CD4-positive, alpha-beta T cell (primary cell): ENCODE measurements at regions not wholly inside any gene's neighbourhood (a gene's known extent, or its start where the extent isn't known, plus 50 kb on each side); places are given as distances from the start of the nearest gene placed in this dataset.

Source experiments
- ATAC-seq: fragments of 200-7000 bp; cut with Tn5 transposase; one replicate; pipeline ENCODE4 v1.10.0; 2022; ENCODE audit warnings: mild to moderate bottlenecking; ENCODE audit not compliant: poor library complexity
- CTCF ChIA-PET: fragments of 350-600 bp; sonication (Branson Sonifier 250); formaldehyde crosslinking; loops from one replicate; lab custom pipeline; 2021; ENCODE audit warnings: antibody characterized with exemption, inconsistent platforms; lab: Charles Lee
- POLR2A ChIA-PET: fragments of 350-600 bp; sonication (Branson Sonifier 250); formaldehyde crosslinking; loops from one replicate; lab custom pipeline; 2021; ENCODE audit warnings: antibody characterized with exemption, inconsistent platforms; lab: Charles Lee
- DNase-seq, 14 experiments: peaks; one replicate each; pipeline ENCODE4 v3.0.0-alpha.2; 2013 to 2020; ENCODE audit warnings: mixed read lengths in 2 of 14
- H3K27ac ChIP-seq, 2 donors: one replicate each; pipeline versions ENCODE4 v1.5.1 to v1.7.0; 2013; ENCODE audit warnings: low read length in 2 of 2, low read depth in 1 of 2, mild to moderate bottlenecking in 1 of 2
- H3K27me3 ChIP-seq, 2 experiments: 1 replicate in 1 of 2; 2 replicates in 1 of 2; pipeline versions ENCODE4 v1.6.1 to v1.7.0; 2013; ENCODE audit warnings: low read length in 2 of 2, control low read depth in 1 of 2, mild to moderate bottlenecking in 1 of 2, moderate library complexity in 1 of 2; ENCODE audit not compliant: insufficient read depth in 2 of 2, control insufficient read depth in 1 of 2
- H3K36me3 ChIP-seq: one replicate; pipeline ENCODE4 v1.6.1; 2013; ENCODE audit warnings: low read length, control low read depth; ENCODE audit not compliant: insufficient read depth
- H3K4me1 ChIP-seq: one replicate; pipeline ENCODE4 v1.6.1; 2013; ENCODE audit warnings: low read length, control low read depth; ENCODE audit not compliant: insufficient read depth
- H3K4me3 ChIP-seq: one replicate; pipeline ENCODE4 v1.5.1; 2013; ENCODE audit warnings: mild to moderate bottlenecking, low read length, moderate library complexity
- H3K9me3 ChIP-seq, 2 experiments: 1 replicate in 1 of 2; 2 replicates in 1 of 2; pipeline versions ENCODE4 v1.6.1 to v1.7.0; 2013; ENCODE audit warnings: low read length in 2 of 2, mild to moderate bottlenecking in 2 of 2, control low read depth in 1 of 2, moderate library complexity in 1 of 2; ENCODE audit not compliant: control insufficient read depth in 1 of 2, insufficient read depth in 1 of 2
- H3K27ac Mint-ChIP-seq: one replicate; pipeline ENCODE4 v1.8.0; 2020; ENCODE audit warnings: mixed read lengths
- H3K27me3 Mint-ChIP-seq: one replicate; pipeline ENCODE4 v1.8.0; 2021; ENCODE audit warnings: mixed read lengths
- H3K36me3 Mint-ChIP-seq: one replicate; pipeline ENCODE4 v1.8.0; 2021; ENCODE audit warnings: low read depth, mixed read lengths
- H3K4me1 Mint-ChIP-seq: one replicate; pipeline ENCODE4 v1.8.0; 2021; ENCODE audit warnings: low read depth, mixed read lengths
- H3K4me3 Mint-ChIP-seq: one replicate; pipeline ENCODE4 v1.8.0; 2020; ENCODE audit warnings: mild to moderate bottlenecking, mixed read lengths
- H3K9me3 Mint-ChIP-seq: one replicate; pipeline ENCODE4 v1.8.0; 2020; ENCODE audit warnings: mixed read lengths
- intact Hi-C, 2 experiments: fragments of 100-400 bp; cut with DNase I in 1 of 2; cut with micrococcal nuclease in 1 of 2; formaldehyde crosslinking; loops; one replicate each; pipeline versions ENCODE4 v1.15.1 to v1.9.0; 2023 to 2025; cut with DNase I, micrococcal nuclease
- TF ChIP-seq, protein P1 (sequence below): fragments of 200-600 bp; IDR thresholded peaks from one replicate; pipeline ENCODE4 v1.8.0; 2022; ENCODE audit warnings: antibody characterized with exemption, mild to moderate bottlenecking

DNA sequence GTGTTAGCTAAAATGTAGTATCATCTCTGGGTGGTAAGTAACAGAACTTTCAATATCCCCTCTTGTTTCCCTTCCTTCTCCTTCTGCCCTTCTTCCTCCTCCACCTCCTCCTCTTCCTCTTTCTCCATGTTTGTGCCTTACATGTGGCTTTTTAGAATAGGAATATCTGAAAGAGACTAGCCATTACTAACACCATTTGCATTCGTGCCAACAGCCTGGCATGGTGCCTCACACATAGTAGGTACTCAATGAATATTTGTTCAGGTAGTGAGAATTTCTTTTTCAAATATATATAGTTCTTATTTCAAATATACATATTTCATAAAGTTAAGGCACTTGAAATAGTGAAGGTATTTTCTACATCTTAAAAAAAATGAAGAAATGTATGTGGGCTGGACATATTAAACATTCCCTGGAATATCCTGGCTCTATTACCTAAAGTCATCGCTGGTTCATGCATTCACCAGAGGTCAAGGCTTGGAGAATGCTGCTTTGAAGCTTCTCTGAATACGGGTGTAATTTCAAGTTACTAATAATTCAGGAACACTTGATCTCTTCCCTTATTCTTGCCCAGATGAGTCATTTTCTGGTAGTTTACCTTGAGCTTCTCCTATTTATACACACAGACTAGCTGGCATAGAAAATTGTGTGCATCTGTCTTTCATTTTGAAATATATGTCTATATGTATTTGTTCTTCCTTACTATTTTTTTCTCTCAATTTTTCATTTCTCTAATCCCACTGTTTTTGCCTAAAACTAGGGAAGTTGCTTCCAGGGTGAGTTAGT, 319.4 kb downstream of the TGFB2 start:
- Histone ChIP-seq H3K27ac (no peak overlapping the region), H3K4me3 (no peak overlapping the region), H3K9me3 (no peaks in the 10 kb centered on the region), H3K27me3 (no peaks in the 10 kb centered on the region), H3K36me3 (no peaks in the 10 kb centered on the region), H3K4me1 (no peaks in the 10 kb centered on the region)
- no peaks in the 10 kb centered on the region for H3K4me1 Mint-ChIP-seq
- ChIA-PET POLR2A (no interaction called here), CTCF (no interaction called here)
- intact Hi-C loops = no loop called here
- no peaks in the 10 kb centered on the region for H3K27me3 Mint-ChIP-seq
- no peak for DNase-seq
- H3K27ac Mint-ChIP-seq = no peak overlapping the region
- no peak overlapping the region for H3K4me3 Mint-ChIP-seq
- ATAC-seq = no peak
- peaks cover 5% of the 10 kb centered on the region for H3K9me3 Mint-ChIP-seq
- TF ChIP-seq, protein P1, sequence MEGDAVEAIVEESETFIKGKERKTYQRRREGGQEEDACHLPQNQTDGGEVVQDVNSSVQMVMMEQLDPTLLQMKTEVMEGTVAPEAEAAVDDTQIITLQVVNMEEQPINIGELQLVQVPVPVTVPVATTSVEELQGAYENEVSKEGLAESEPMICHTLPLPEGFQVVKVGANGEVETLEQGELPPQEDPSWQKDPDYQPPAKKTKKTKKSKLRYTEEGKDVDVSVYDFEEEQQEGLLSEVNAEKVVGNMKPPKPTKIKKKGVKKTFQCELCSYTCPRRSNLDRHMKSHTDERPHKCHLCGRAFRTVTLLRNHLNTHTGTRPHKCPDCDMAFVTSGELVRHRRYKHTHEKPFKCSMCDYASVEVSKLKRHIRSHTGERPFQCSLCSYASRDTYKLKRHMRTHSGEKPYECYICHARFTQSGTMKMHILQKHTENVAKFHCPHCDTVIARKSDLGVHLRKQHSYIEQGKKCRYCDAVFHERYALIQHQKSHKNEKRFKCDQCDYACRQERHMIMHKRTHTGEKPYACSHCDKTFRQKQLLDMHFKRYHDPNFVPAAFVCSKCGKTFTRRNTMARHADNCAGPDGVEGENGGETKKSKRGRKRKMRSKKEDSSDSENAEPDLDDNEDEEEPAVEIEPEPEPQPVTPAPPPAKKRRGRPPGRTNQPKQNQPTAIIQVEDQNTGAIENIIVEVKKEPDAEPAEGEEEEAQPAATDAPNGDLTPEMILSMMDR = no peak
- H3K36me3 Mint-ChIP-seq = no peaks in the 10 kb centered on the region

DNA sequence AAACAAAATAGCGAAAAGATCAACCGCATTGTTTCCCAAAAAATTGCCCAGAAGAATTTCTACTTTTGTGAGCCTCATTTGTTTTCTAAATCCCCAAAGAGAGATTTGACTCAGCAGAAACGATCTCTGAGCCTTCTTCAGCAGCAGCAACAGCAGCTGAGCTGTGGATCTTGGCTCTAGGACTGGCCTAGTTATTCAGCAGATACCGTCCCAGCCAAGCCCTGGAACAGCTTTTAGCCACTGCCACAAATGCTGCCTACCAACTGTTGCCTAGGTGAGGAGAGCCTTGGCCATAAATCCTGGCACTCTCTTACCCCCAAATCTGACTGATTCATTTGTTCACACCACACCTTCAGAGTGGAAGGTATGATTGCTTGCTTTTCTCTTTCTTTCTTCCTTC, 320.1 kb downstream of the TGFB2 start:
- ATAC-seq (no peak), DNase-seq (no peak)
- POLR2A ChIA-PET = no interaction called here

DNA sequence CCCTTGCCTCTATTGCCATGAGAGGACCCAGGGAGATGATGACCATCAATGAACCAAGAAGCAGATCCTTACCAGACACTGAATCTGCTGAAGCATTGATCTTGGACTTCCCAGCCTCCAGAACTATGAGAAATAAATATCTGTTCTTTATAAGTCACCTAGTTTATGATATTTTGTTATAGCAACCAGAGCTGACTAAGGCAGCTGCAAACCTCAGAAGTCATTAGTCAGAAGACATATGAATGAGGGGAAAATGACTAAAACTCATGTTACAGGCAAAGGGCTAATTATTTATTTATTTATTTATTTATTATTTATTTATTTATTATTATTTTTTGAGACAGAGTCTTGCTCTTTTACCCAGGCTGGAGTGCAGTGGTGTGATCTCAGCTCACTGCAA, 321.1 kb downstream of the TGFB2 start:
- H3K27ac Mint-ChIP-seq = no peak overlapping the region

More for the DNA sequence above, 320.1 kb downstream of the TGFB2 start:
- Histone ChIP-seq H3K27me3 (no peaks in the 10 kb centered on the region), H3K9me3 (peaks cover 0 to 5% of the 10 kb centered on the region in 2 experiments), H3K27ac (no peak overlapping the region), H3K4me3 (no peak overlapping the region), H3K36me3 (no peaks in the 10 kb centered on the region), H3K4me1 (no peaks in the 10 kb centered on the region)
- TF ChIP-seq, protein P1 = no peak
- CTCF ChIA-PET = no interaction called here
- intact Hi-C loops = no loop called here
- no peaks in the 10 kb centered on the region for H3K36me3 Mint-ChIP-seq
- H3K4me3 Mint-ChIP-seq = no peak overlapping the region
- H3K27ac Mint-ChIP-seq = no peak overlapping the region
- H3K9me3 Mint-ChIP-seq = peaks cover 6% of the 10 kb centered on the region
- H3K27me3 Mint-ChIP-seq = no peaks in the 10 kb centered on the region
- H3K4me1 Mint-ChIP-seq = no peaks in the 10 kb centered on the region

More for the DNA sequence above, 321.1 kb downstream of the TGFB2 start:
- POLR2A ChIA-PET = no interaction called here
- TF ChIP-seq, protein P1 = no peak
- Mint-ChIP-seq H3K4me3 (no peak overlapping the region), H3K9me3 (peaks cover 9% of the 10 kb centered on the region), H3K27me3 (no peaks in the 10 kb centered on the region), H3K4me1 (no peaks in the 10 kb centered on the region), H3K36me3 (no peaks in the 10 kb centered on the region)
- H3K36me3 ChIP-seq = no peaks in the 10 kb centered on the region
- ATAC-seq = no peak
- CTCF ChIA-PET = no interaction called here
- no peaks in the 10 kb centered on the region for H3K4me1 ChIP-seq
- no peak for DNase-seq
- intact Hi-C loops = no loop called here
- no peak overlapping the region for H3K27ac ChIP-seq
- H3K9me3 ChIP-seq = peaks cover 0 to 5% of the 10 kb centered on the region in 2 experiments
- H3K4me3 ChIP-seq = no peak overlapping the region
- H3K27me3 ChIP-seq = no peaks in the 10 kb centered on the region
